22Rv1 (cell line): ENCODE measurements at regions not wholly inside any gene's neighbourhood (a gene's known extent, or its start where the extent isn't known, plus 50 kb on each side); places are given as distances from the start of the nearest gene placed in this dataset.

Experiments
- ZFX ChIP-seq: fragments of 450-650 bp; IDR thresholded peaks from 2 replicates; pipeline ENCODE4 v1.6.1; 2017; ENCODE audit warnings: antibody characterized with exemption, borderline replicate concordance
- TF ChIP-seq, protein P1 (sequence below): fragments of 450-650 bp; IDR thresholded peaks from 2 replicates; pipeline ENCODE4 v1.5.1; 2017; ENCODE audit warnings: mild to moderate bottlenecking

DNA sequence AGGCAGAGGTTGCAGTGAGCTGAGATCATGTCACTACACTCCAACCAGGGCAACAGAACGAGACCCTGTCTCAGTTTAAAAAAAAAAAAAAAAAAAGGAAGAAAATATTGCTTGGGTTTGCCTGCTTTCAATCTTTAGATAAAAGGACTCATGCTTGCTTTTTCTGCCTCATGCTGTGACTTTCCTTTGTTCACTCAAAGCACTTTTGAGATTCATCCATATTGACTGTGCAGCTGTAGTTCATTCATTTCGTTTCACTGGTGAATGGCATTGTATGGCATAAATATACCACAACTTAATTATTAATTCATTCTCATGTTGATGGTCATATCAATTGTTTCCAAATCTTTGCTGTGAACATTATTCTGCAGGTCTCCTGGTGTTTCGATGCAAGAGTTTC, 97.6 kb upstream of the NFE2L3 start:
- TF ChIP-seq, protein P1, sequence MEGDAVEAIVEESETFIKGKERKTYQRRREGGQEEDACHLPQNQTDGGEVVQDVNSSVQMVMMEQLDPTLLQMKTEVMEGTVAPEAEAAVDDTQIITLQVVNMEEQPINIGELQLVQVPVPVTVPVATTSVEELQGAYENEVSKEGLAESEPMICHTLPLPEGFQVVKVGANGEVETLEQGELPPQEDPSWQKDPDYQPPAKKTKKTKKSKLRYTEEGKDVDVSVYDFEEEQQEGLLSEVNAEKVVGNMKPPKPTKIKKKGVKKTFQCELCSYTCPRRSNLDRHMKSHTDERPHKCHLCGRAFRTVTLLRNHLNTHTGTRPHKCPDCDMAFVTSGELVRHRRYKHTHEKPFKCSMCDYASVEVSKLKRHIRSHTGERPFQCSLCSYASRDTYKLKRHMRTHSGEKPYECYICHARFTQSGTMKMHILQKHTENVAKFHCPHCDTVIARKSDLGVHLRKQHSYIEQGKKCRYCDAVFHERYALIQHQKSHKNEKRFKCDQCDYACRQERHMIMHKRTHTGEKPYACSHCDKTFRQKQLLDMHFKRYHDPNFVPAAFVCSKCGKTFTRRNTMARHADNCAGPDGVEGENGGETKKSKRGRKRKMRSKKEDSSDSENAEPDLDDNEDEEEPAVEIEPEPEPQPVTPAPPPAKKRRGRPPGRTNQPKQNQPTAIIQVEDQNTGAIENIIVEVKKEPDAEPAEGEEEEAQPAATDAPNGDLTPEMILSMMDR: no peak
- TF ChIP-seq ZFX: no peak
